CD14-positive monocyte (primary cell): ENCODE measurements at regions not wholly inside any gene's neighbourhood (a gene's known extent, or its start where the extent isn't known, plus 50 kb on each side); places are given as distances from the start of the nearest gene placed in this dataset.

ENCODE experiments used
- DNase-seq, 3 donors: peaks; one replicate each; pipeline ENCODE4 v3.0.0-alpha.2; 2011 to 2022
- H2AFZ ChIP-seq: 2 replicates; pipeline ENCODE4 v1.6.0; 2012; ENCODE audit warnings: mild to moderate bottlenecking, low read depth, low read length, inconsistent platforms; ENCODE audit not compliant: insufficient read depth, poor library complexity, severe bottlenecking
- H3K27ac ChIP-seq, 2 donors: 1 replicate in 1 of 2; 2 replicates in 1 of 2; pipeline ENCODE4 v1.5.1; 2012 to 2013; ENCODE audit warnings: low read length in 2 of 2, control low read depth in 1 of 2, inconsistent platforms in 1 of 2, low read depth in 1 of 2, mild to moderate bottlenecking in 1 of 2
- H3K27me3 ChIP-seq, 2 donors: one replicate each; pipeline versions ENCODE4 v1.6.0 to v1.6.1; 2011 to 2013; ENCODE audit warnings: low read length in 2 of 2; ENCODE audit not compliant: control insufficient read depth in 2 of 2, insufficient read depth in 2 of 2
- H3K36me3 ChIP-seq, 2 donors: replicated peaks in 1 of 2; 1 replicate in 1 of 2; 2 replicates in 1 of 2; pipeline versions ENCODE4 v1.5.1 to v1.6.1; 2012 to 2013; ENCODE audit warnings: low read length in 2 of 2, control low read depth in 1 of 2, inconsistent platforms in 1 of 2, mild to moderate bottlenecking in 1 of 2; ENCODE audit not compliant: insufficient read depth in 2 of 2, control insufficient read depth in 1 of 2
- H3K4me1 ChIP-seq, 2 donors: 1 replicate in 1 of 2; 2 replicates in 1 of 2; pipeline versions ENCODE4 v1.5.1 to v1.6.1; 2012 to 2013; ENCODE audit warnings: low read length in 2 of 2, control low read depth in 1 of 2, inconsistent platforms in 1 of 2, mild to moderate bottlenecking in 1 of 2, moderate library complexity in 1 of 2; ENCODE audit not compliant: insufficient read depth in 2 of 2, control insufficient read depth in 1 of 2
- H3K4me2 ChIP-seq: replicated peaks from 2 replicates; pipeline ENCODE3; 2012; ENCODE audit warnings: low read length, moderate library complexity, mild to moderate bottlenecking; ENCODE audit not compliant: poor library complexity, severe bottlenecking; ENCODE audit errors: extremely low read depth
- H3K4me3 ChIP-seq, 3 experiments: fragments of 200-600 bp in 1 of 3; sonication (generic) in 1 of 3; replicated peaks in 1 of 3; 1 replicate in 2 of 3; 2 replicates in 1 of 3; pipeline ENCODE4 v1.5.1; 2011 to 2013; ENCODE audit warnings: low read length in 3 of 3, mild to moderate bottlenecking in 3 of 3, control low read depth in 2 of 3, low read depth in 2 of 3, inconsistent platforms in 1 of 3, moderate library complexity in 1 of 3
- H3K79me2 ChIP-seq: 2 replicates; pipeline ENCODE4 v1.6.0; 2012; ENCODE audit warnings: mild to moderate bottlenecking, control low read depth, inconsistent platforms, low read length, moderate library complexity; ENCODE audit not compliant: insufficient read depth
- H3K9ac ChIP-seq: 2 replicates; pipeline ENCODE4 v1.6.0; 2017; ENCODE audit warnings: low read length, mild to moderate bottlenecking; ENCODE audit not compliant: insufficient read depth, poor library complexity, severe bottlenecking
- H3K9me3 ChIP-seq, 2 donors: replicated peaks in 1 of 2; 1 replicate in 1 of 2; 2 replicates in 1 of 2; pipeline versions ENCODE4 v1.5.1 to v1.6.1; 2012 to 2013; ENCODE audit warnings: low read length in 2 of 2, control low read depth in 1 of 2; ENCODE audit not compliant: control insufficient read depth in 1 of 2, insufficient read depth in 1 of 2
- H4K20me1 ChIP-seq: 2 replicates; pipeline ENCODE4 v1.6.0; 2012; ENCODE audit warnings: mild to moderate bottlenecking, low read length, control low read depth, moderate library complexity; ENCODE audit not compliant: insufficient read depth
- H3K27ac Mint-ChIP-seq, 7 donors: one replicate each; pipeline ENCODE4 v1.8.0; 2020; ENCODE audit warnings: mild to moderate bottlenecking in 7 of 7, mixed read lengths in 7 of 7, moderate library complexity in 6 of 7, inconsistent platforms in 2 of 7
- H3K27me3 Mint-ChIP-seq, 3 donors: one replicate each; pipeline ENCODE4 v1.8.0; 2021 to 2022; ENCODE audit warnings: low read depth in 3 of 3, mild to moderate bottlenecking in 3 of 3, mixed read lengths in 3 of 3, moderate library complexity in 3 of 3, inconsistent platforms in 1 of 3
- H3K36me3 Mint-ChIP-seq, 2 donors: one replicate each; pipeline ENCODE4 v1.8.0; 2020; ENCODE audit warnings: mixed read lengths in 2 of 2, inconsistent platforms in 1 of 2, mild to moderate bottlenecking in 1 of 2
- H3K4me1 Mint-ChIP-seq: one replicate; pipeline ENCODE4 v1.8.0; 2020; ENCODE audit warnings: mild to moderate bottlenecking, mixed read lengths
- H3K4me3 Mint-ChIP-seq, 2 donors: one replicate each; pipeline ENCODE4 v1.8.0; 2020; ENCODE audit warnings: mild to moderate bottlenecking in 2 of 2, mixed read lengths in 2 of 2, moderate library complexity in 1 of 2
- H3K9me3 Mint-ChIP-seq, 7 donors: one replicate each; pipeline ENCODE4 v1.8.0; 2020 to 2022; ENCODE audit warnings: mixed read lengths in 7 of 7, mild to moderate bottlenecking in 6 of 7, moderate library complexity in 6 of 7, inconsistent platforms in 2 of 7
- WGBS: methylation state at CpG from one replicate; pipeline ENCODE4 v1.1.5; 2013; ENCODE audit warnings: missing lambda C conversion rate; ENCODE audit not compliant: insufficient coverage; 5-methylcytosine and 5-hydroxymethylcytosine counted together
- intact Hi-C, 2 donors: fragments of 100-400 bp; cut with micrococcal nuclease; formaldehyde crosslinking; loops; one replicate each; pipeline versions ENCODE4 v1.15.0 to v1.15.1; 2023
- TF ChIP-seq, protein P1 (sequence below): fragments of 200-600 bp; IDR thresholded peaks from one replicate; pipeline ENCODE4 v1.8.0; 2022; ENCODE audit warnings: antibody characterized with exemption, mild to moderate bottlenecking

DNA sequence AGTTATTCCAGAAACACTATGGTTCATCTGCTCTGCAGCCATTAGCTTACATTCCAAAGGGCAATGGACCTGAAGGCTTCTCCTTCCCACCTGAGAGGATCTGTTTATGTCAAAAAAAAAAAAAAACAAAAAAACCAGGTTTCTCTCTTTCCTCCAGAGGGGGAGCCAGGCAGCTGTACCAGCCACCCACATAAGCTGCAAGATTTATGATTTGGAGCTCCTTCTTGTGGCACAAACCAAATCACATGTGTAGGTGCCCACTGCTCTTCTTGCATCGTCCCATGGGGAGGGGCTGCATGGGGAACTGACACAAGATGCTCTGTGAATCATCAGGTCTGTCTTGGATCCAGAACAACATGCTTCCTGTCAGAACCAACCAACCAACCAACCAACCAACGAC lies 231.6 kb upstream of the IGFBP3 start:
- intact Hi-C loops, result no loop called here
- no peak overlapping the region for H3K27ac ChIP-seq
- TF ChIP-seq, protein P1, sequence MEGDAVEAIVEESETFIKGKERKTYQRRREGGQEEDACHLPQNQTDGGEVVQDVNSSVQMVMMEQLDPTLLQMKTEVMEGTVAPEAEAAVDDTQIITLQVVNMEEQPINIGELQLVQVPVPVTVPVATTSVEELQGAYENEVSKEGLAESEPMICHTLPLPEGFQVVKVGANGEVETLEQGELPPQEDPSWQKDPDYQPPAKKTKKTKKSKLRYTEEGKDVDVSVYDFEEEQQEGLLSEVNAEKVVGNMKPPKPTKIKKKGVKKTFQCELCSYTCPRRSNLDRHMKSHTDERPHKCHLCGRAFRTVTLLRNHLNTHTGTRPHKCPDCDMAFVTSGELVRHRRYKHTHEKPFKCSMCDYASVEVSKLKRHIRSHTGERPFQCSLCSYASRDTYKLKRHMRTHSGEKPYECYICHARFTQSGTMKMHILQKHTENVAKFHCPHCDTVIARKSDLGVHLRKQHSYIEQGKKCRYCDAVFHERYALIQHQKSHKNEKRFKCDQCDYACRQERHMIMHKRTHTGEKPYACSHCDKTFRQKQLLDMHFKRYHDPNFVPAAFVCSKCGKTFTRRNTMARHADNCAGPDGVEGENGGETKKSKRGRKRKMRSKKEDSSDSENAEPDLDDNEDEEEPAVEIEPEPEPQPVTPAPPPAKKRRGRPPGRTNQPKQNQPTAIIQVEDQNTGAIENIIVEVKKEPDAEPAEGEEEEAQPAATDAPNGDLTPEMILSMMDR, result no peak

DNA sequence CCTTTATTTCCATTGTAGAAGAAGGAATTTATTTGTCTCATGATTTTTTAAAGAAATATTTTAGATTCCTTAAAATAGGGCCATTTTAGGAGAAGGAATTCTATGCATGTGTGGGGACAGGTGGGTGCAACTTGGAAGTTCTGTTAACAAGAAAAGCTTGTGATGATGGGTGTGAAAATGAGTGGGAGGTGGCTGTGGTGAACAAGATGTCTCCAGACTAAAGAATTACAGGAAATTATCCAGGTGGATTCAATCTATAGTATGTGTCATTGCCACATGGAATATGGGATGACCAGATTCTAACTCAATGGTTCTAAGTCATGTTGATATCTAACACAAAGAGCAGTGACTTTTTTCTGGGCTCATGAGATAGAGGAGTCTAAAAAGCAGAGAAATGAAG lies 229.6 kb upstream of the IGFBP3 start:
- intact Hi-C loops, result no loop called here
- H3K27me3 Mint-ChIP-seq, result peaks cover 0 to 3% (median 2%) of the 10 kb centered on the region in 3 donors
- DNase-seq, result no peak

More for the DNA sequence above, 231.6 kb upstream of the IGFBP3 start:
- H3K9me3 ChIP-seq, result no peaks in the 10 kb centered on the region
- H3K4me3 Mint-ChIP-seq, result no peak overlapping the region
- H3K4me3 ChIP-seq, result no peak overlapping the region
- no peaks in the 10 kb centered on the region for H3K36me3 Mint-ChIP-seq
- no peaks in the 10 kb centered on the region for H3K79me2 ChIP-seq
- no peaks in the 10 kb centered on the region for H3K27me3 ChIP-seq
- H3K27me3 Mint-ChIP-seq, result peaks cover 0 to 3% (median 0%) of the 10 kb centered on the region in 3 donors
- H3K4me1 Mint-ChIP-seq, result no peaks in the 10 kb centered on the region
- H2AFZ ChIP-seq, result no peak overlapping the region
- DNase-seq, result no peak
- H3K36me3 ChIP-seq, result no peaks in the 10 kb centered on the region
- no peaks in the 10 kb centered on the region for H3K4me1 ChIP-seq
- no peak overlapping the region for H3K9ac ChIP-seq
- peaks cover 0 to 6% (median 2%) of the 10 kb centered on the region in 7 donors for H3K9me3 Mint-ChIP-seq
- WGBS, result 33% methylated on average over 1 of the region's 2 CpGs
- no peak overlapping the region for H3K4me2 ChIP-seq
- no peak overlapping the region for H3K27ac Mint-ChIP-seq
- H4K20me1 ChIP-seq, result no peaks in the 10 kb centered on the region

More for the DNA sequence above, 229.6 kb upstream of the IGFBP3 start:
- Histone ChIP-seq H3K4me3 (no peak overlapping the region), H3K4me2 (no peak overlapping the region), H3K27ac (no peak overlapping the region), H3K36me3 (no peaks in the 10 kb centered on the region), H3K4me1 (no peaks in the 10 kb centered on the region), H3K9ac (no peak overlapping the region), H2AFZ (no peak overlapping the region), H3K27me3 (no peaks in the 10 kb centered on the region), H3K79me2 (no peaks in the 10 kb centered on the region), H4K20me1 (no peaks in the 10 kb centered on the region), H3K9me3 (no peaks in the 10 kb centered on the region)
- Mint-ChIP-seq H3K9me3 (peaks cover 0 to 6% (median 2%) of the 10 kb centered on the region in 7 donors), H3K4me3 (no peak overlapping the region), H3K36me3 (no peaks in the 10 kb centered on the region), H3K4me1 (no peaks in the 10 kb centered on the region), H3K27ac (no peak overlapping the region)
- TF ChIP-seq, protein P1, result no peak
